ENCODE measurements at regions not wholly inside any gene's neighbourhood (a gene's known extent, or its start where the extent isn't known, plus 50 kb on each side); places are given as distances from the start of the nearest gene placed in this dataset.

DNA sequence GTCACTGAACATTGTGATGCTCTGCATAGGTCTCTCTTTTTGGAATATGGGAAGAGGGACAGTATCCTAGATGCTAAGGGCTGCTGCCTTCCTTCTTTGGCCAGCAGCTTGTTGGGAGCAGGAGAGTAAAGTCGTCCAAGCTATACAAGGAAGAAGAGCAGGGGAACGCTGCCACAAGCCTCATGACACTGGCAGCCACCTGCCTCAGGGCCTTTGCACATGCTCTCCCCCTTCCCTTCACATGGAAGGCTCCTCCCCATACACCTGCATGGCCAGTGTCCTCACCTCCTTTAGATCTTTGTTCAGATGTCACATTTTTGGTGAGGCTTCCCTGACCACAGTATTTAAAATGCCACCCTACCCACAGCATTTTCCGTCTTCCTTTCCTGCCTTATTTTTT is 78.1 kb upstream of the CRHR1 start:
- no peak overlapping the region for H3K23ac ChIP-seq (ENCODE audit: low read length in 2 of 2)
- H3K27ac ChIP-seq (ENCODE audit: low read length, poor library complexity, severe bottlenecking) = no peak overlapping the region
- no peak overlapping the region for H2BK5ac ChIP-seq (ENCODE audit: low read depth, low read length, poor library complexity, severe bottlenecking)
- H3K4me3 ChIP-seq (ENCODE audit: insufficient read depth in 1 of 2, low read depth in 1 of 2, low read length in 2 of 2) = no peak overlapping the region
- H2AK5ac ChIP-seq (ENCODE audit: low read length, severe bottlenecking) = no peak overlapping the region
- H3K36me3 ChIP-seq (ENCODE audit: control insufficient read depth in 1 of 2, insufficient read depth in 2 of 2, low read depth in 1 of 2, low read length in 2 of 2) = no peaks in the 10 kb centered on the region
- H4K8ac ChIP-seq (ENCODE audit: low read length) = no peak overlapping the region
- no peak overlapping the region for H4K91ac ChIP-seq (ENCODE audit: low read length)
- H3K4ac ChIP-seq (ENCODE audit: low read depth in 1 of 2, low read length in 2 of 2) = no peak overlapping the region
- 75% methylated on average over 3 of the region's 3 CpGs for WGBS
- no peaks in the 10 kb centered on the region for H3K79me1 ChIP-seq (replicated peaks; ENCODE audit: low read length, poor library complexity, severe bottlenecking)
- H3K18ac ChIP-seq (ENCODE audit: low read depth in 1 of 2, low read length in 2 of 2) = no peak overlapping the region
- no peak for DNase-seq
- H3K9me3 ChIP-seq (ENCODE audit: control insufficient read depth, low read length) = no peaks in the 10 kb centered on the region
- H3K9ac ChIP-seq (ENCODE audit: low read length) = no peak overlapping the region
- H2BK120ac ChIP-seq (ENCODE audit: low read depth, low read length) = no peak overlapping the region
- H2BK15ac ChIP-seq (ENCODE audit: low read depth, poor library complexity, severe bottlenecking) = no peak overlapping the region
- no peak overlapping the region for H2AFZ ChIP-seq (ENCODE audit: low read depth, low read length)
- H3K27me3 ChIP-seq (ENCODE audit: control insufficient read depth in 1 of 2, insufficient read depth in 1 of 2, low read length in 2 of 2) = peaks cover 43 to 73% of the 10 kb centered on the region in 2 experiments
- H3K4me2 ChIP-seq (ENCODE audit: low read length, poor library complexity, severe bottlenecking) = no peak overlapping the region
- H3K14ac ChIP-seq (ENCODE audit: low read length in 2 of 2) = no peak overlapping the region
- no peak overlapping the region for H2BK12ac ChIP-seq (ENCODE audit: low read length in 2 of 2)
- H3K4me1 ChIP-seq (ENCODE audit: control insufficient read depth, insufficient read depth, low read depth, low read length) = peaks cover 4% of the 10 kb centered on the region

DNA sequence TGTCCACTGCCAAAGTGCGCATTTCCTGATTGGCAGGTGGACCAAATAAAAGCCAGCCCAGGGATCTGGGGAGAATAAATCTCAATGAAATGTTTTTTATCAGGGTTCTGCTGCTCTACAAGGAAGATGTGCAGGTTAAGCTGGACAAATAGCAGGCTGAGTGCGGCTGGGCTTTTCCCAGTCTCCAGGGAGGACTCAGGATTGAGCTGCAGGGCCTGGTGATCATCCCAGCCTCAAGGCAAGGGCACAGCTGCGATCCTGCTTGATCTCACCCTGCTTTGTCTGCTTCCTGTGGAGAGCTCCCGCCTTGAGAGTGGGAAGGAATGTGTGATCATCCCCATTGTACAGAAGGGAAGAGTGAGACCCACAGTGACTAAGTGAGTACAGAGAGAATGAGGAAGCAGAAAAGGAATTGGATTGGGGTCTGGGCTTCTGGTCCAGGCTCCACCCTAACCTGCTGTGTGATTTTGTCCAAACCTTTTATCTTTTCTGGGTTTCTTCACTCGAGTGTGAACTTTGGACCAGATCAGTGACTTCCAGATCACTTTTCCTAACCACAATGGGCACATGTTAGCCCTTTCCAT is 75.3 kb upstream of the CRHR1 start:
- no peak overlapping the region for H3K4me3 ChIP-seq (ENCODE audit: insufficient read depth in 1 of 2, low read depth in 1 of 2, low read length in 2 of 2)
- 79% methylated on average over 5 of the region's 5 CpGs for WGBS
- H2BK120ac ChIP-seq (ENCODE audit: low read depth, low read length) = no peak overlapping the region
- H3K27ac ChIP-seq (ENCODE audit: low read length, poor library complexity, severe bottlenecking) = no peak overlapping the region
- no peak overlapping the region for H3K14ac ChIP-seq (ENCODE audit: low read length in 2 of 2)
- H3K9me3 ChIP-seq (ENCODE audit: control insufficient read depth, low read length) = no peaks in the 10 kb centered on the region
- H3K23ac ChIP-seq (ENCODE audit: low read length in 2 of 2) = no peak overlapping the region
- H3K79me1 ChIP-seq (replicated peaks; ENCODE audit: low read length, poor library complexity, severe bottlenecking) = no peaks in the 10 kb centered on the region
- H3K27me3 ChIP-seq (ENCODE audit: control insufficient read depth in 1 of 2, insufficient read depth in 1 of 2, low read length in 2 of 2) = peaks cover 50 to 82% of the 10 kb centered on the region in 2 experiments
- no peak overlapping the region for H2AFZ ChIP-seq (ENCODE audit: low read depth, low read length)
- H2BK12ac ChIP-seq (ENCODE audit: low read length in 2 of 2) = no peak overlapping the region
- no peak overlapping the region for H3K4me2 ChIP-seq (ENCODE audit: low read length, poor library complexity, severe bottlenecking)
- no peak overlapping the region for H2BK5ac ChIP-seq (ENCODE audit: low read depth, low read length, poor library complexity, severe bottlenecking)
- DNase-seq = no peak
- H4K8ac ChIP-seq (ENCODE audit: low read length) = no peak overlapping the region
- H3K9ac ChIP-seq (ENCODE audit: low read length) = no peak overlapping the region
- no peak overlapping the region for H3K4ac ChIP-seq (ENCODE audit: low read depth in 1 of 2, low read length in 2 of 2)
- H3K18ac ChIP-seq (ENCODE audit: low read depth in 1 of 2, low read length in 2 of 2) = no peak overlapping the region
- H4K91ac ChIP-seq (ENCODE audit: low read length) = no peak overlapping the region
- H3K4me1 ChIP-seq (ENCODE audit: control insufficient read depth, insufficient read depth, low read depth, low read length) = peaks cover 4% of the 10 kb centered on the region
- H2AK5ac ChIP-seq (ENCODE audit: low read length, severe bottlenecking) = no peak overlapping the region
- no peaks in the 10 kb centered on the region for H3K36me3 ChIP-seq (ENCODE audit: control insufficient read depth in 1 of 2, insufficient read depth in 2 of 2, low read depth in 1 of 2, low read length in 2 of 2)
- no peak overlapping the region for H2BK15ac ChIP-seq (ENCODE audit: low read depth, poor library complexity, severe bottlenecking)

DNA sequence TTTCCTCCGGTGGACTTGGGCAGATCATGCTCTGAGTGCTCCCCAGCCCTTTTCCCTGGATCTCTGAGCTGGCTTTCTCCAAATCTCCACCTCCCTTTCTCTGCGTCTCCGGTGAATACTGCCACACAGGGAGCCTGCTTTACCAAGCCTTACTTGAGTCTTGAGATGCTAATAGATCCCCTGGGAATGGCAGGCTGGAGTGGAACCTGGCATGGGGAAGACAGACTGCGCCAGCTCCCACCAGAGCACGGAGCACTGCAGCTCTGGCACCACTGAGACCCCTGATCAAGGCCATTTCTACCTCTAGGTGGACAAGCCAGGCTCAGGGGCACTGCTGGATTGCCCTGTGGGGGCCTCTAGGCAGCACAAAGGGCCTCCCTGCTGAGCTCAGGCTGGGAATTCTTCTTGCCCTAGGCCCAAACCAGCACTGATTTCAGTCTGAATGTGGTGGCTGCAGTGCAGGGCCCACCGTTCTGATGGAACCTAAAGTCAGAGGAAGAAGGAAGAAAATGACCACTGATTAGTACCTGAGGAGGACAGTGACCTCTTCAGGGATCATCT is 74.3 kb upstream of the CRHR1 start:
- Histone ChIP-seq H2BK120ac (ENCODE audit: low read depth, low read length) (no peak overlapping the region), H2AK5ac (ENCODE audit: low read length, severe bottlenecking) (no peak overlapping the region), H3K36me3 (ENCODE audit: control insufficient read depth in 1 of 2, insufficient read depth in 2 of 2, low read depth in 1 of 2, low read length in 2 of 2) (no peaks in the 10 kb centered on the region), H2BK15ac (ENCODE audit: low read depth, poor library complexity, severe bottlenecking) (no peak overlapping the region), H3K27me3 (ENCODE audit: control insufficient read depth in 1 of 2, insufficient read depth in 1 of 2, low read length in 2 of 2) (peaks cover 47 to 86% of the 10 kb centered on the region in 2 experiments), H2BK5ac (ENCODE audit: low read depth, low read length, poor library complexity, severe bottlenecking) (no peak overlapping the region), H2AFZ (ENCODE audit: low read depth, low read length) (no peak overlapping the region), H3K4ac (ENCODE audit: low read depth in 1 of 2, low read length in 2 of 2) (no peak overlapping the region), H3K14ac (ENCODE audit: low read length in 2 of 2) (no peak overlapping the region), H3K4me3 (ENCODE audit: insufficient read depth in 1 of 2, low read depth in 1 of 2, low read length in 2 of 2) (no peak overlapping the region), H3K23ac (ENCODE audit: low read length in 2 of 2) (no peak overlapping the region), H2BK12ac (ENCODE audit: low read length in 2 of 2) (no peak overlapping the region), H3K9ac (ENCODE audit: low read length) (no peak overlapping the region), H3K9me3 (ENCODE audit: control insufficient read depth, low read length) (no peaks in the 10 kb centered on the region), H4K91ac (ENCODE audit: low read length) (no peak overlapping the region), H3K18ac (ENCODE audit: low read depth in 1 of 2, low read length in 2 of 2) (no peak overlapping the region), H4K8ac (ENCODE audit: low read length) (no peak overlapping the region), H3K79me1 (replicated peaks; ENCODE audit: low read length, poor library complexity, severe bottlenecking) (no peaks in the 10 kb centered on the region), H3K4me2 (ENCODE audit: low read length, poor library complexity, severe bottlenecking) (no peak overlapping the region), H3K27ac (ENCODE audit: low read length, poor library complexity, severe bottlenecking) (no peak overlapping the region), H3K4me1 (ENCODE audit: control insufficient read depth, insufficient read depth, low read depth, low read length) (peaks cover 4% of the 10 kb centered on the region)
- DNase-seq = no peak
- 55% methylated on average over 6 of the region's 6 CpGs for WGBS

DNA sequence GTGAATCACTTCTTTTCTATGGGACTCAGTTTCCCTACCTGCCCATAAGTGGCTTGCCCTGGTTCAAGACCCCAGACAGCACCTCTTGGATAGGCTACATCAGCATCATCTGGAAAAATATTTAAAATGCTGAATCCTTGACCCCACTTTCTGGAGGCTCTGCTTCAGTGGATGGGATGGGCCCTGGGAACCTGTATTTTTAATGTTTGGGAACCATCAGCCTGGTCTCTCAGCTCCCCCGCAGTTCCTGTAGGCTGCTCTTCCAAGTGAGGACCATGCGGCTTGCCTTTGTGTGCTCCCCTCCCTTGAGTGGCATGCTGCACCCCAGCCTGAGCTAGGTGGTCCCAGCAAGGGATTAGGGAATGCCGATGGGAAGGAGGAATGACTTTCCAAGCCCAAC is 68.3 kb upstream of the CRHR1 start:
- Histone ChIP-seq H2BK5ac (ENCODE audit: low read depth, low read length, poor library complexity, severe bottlenecking) (no peak overlapping the region), H4K8ac (ENCODE audit: low read length) (no peak overlapping the region), H3K9me3 (ENCODE audit: control insufficient read depth, low read length) (no peaks in the 10 kb centered on the region), H3K4me3 (ENCODE audit: insufficient read depth in 1 of 2, low read depth in 1 of 2, low read length in 2 of 2) (no peak overlapping the region), H2AFZ (ENCODE audit: low read depth, low read length) (no peak overlapping the region), H3K18ac (ENCODE audit: low read depth in 1 of 2, low read length in 2 of 2) (no peak overlapping the region), H3K23ac (ENCODE audit: low read length in 2 of 2) (no peak overlapping the region), H3K4ac (ENCODE audit: low read depth in 1 of 2, low read length in 2 of 2) (no peak overlapping the region), H3K27me3 (ENCODE audit: control insufficient read depth in 1 of 2, insufficient read depth in 1 of 2, low read length in 2 of 2) (peaks cover 20 to 65% of the 10 kb centered on the region in 2 experiments), H3K4me2 (ENCODE audit: low read length, poor library complexity, severe bottlenecking) (no peak overlapping the region), H4K91ac (ENCODE audit: low read length) (no peak overlapping the region), H2BK120ac (ENCODE audit: low read depth, low read length) (no peak overlapping the region), H2AK5ac (ENCODE audit: low read length, severe bottlenecking) (no peak overlapping the region), H2BK12ac (ENCODE audit: low read length in 2 of 2) (no peak overlapping the region), H3K36me3 (ENCODE audit: control insufficient read depth in 1 of 2, insufficient read depth in 2 of 2, low read depth in 1 of 2, low read length in 2 of 2) (no peaks in the 10 kb centered on the region), H3K4me1 (ENCODE audit: control insufficient read depth, insufficient read depth, low read depth, low read length) (no peaks in the 10 kb centered on the region), H3K9ac (ENCODE audit: low read length) (no peak overlapping the region), H3K27ac (ENCODE audit: low read length, poor library complexity, severe bottlenecking) (no peak overlapping the region), H3K14ac (ENCODE audit: low read length in 2 of 2) (no peak overlapping the region), H2BK15ac (ENCODE audit: low read depth, poor library complexity, severe bottlenecking) (no peak overlapping the region), H3K79me1 (replicated peaks; ENCODE audit: low read length, poor library complexity, severe bottlenecking) (no peaks in the 10 kb centered on the region)
- no peak for DNase-seq
- 96% methylated on average over 3 of the region's 3 CpGs for WGBS
